DOHH2 (cell line): ENCODE measurements at regions not wholly inside any gene's neighbourhood (a gene's known extent, or its start where the extent isn't known, plus 50 kb on each side); places are given as distances from the start of the nearest gene placed in this dataset.

Experiments used
- EZH2phosphoT487 ChIP-seq: fragments of 200-600 bp; sonication (generic); IDR thresholded peaks from 2 replicates; pipeline ENCODE4 v1.6.1; 2017; ENCODE audit warnings: borderline replicate concordance, mild to moderate bottlenecking, antibody characterized with exemption, low read length, moderate library complexity, mixed read lengths
- TF ChIP-seq, protein P1 (sequence below): fragments of 200-600 bp; sonication (generic); IDR thresholded peaks from one replicate; pipeline ENCODE4 v1.5.1; 2014; ENCODE audit warnings: antibody characterized with exemption, mild to moderate bottlenecking, low read depth, low read length; ENCODE audit not compliant: poor library complexity, severe bottlenecking

DNA sequence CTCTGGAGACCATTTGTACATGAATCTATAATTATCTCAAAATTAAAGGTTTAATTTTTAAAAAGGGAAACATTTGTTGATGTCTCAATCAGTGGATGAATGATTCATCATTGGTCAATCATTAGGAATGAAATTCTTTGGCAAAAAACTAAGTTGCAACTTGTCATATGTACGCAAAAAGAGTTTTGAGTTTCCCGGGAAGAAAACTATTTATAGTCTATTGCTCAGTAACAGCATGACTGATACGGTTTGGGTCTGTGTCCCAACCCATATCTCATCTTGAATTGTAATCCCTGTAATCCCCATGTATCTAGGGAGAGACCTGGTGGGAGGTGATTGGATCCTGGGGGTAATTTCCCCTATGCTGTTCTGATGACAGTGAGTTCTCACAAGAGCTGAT lies 765.8 kb upstream of the ROBO1 start:
- TF ChIP-seq, protein P1, sequence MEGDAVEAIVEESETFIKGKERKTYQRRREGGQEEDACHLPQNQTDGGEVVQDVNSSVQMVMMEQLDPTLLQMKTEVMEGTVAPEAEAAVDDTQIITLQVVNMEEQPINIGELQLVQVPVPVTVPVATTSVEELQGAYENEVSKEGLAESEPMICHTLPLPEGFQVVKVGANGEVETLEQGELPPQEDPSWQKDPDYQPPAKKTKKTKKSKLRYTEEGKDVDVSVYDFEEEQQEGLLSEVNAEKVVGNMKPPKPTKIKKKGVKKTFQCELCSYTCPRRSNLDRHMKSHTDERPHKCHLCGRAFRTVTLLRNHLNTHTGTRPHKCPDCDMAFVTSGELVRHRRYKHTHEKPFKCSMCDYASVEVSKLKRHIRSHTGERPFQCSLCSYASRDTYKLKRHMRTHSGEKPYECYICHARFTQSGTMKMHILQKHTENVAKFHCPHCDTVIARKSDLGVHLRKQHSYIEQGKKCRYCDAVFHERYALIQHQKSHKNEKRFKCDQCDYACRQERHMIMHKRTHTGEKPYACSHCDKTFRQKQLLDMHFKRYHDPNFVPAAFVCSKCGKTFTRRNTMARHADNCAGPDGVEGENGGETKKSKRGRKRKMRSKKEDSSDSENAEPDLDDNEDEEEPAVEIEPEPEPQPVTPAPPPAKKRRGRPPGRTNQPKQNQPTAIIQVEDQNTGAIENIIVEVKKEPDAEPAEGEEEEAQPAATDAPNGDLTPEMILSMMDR, result no peak
- TF ChIP-seq EZH2phosphoT487, result no peak
